CD4-positive, CD25-positive, alpha-beta regulatory T cell (primary cell): ENCODE measurements at regions not wholly inside any gene's neighbourhood (a gene's known extent, or its start where the extent isn't known, plus 50 kb on each side); places are given as distances from the start of the nearest gene placed in this dataset.

Source experiments
- ATAC-seq, 2 donors: fragments of 150-1000 bp; cut with Tn5 transposase; one replicate each; pipeline ENCODE4 v1.10.0; 2021; ENCODE audit warnings: low read depth in 2 of 2, moderate number of reproducible peaks in 2 of 2, moderate library complexity in 1 of 2
- DNase-seq, 3 donors: peaks; one replicate each; pipeline versions ENCODE4 v3.0.0 to v3.0.0-alpha.2; 2012 to 2022; ENCODE audit warnings: mixed read lengths in 1 of 3
- H3K27ac ChIP-seq: one replicate; pipeline ENCODE4 v1.7.0; 2013; ENCODE audit warnings: mild to moderate bottlenecking, low read length; ENCODE audit not compliant: insufficient read depth, poor library complexity, severe bottlenecking
- H3K27me3 ChIP-seq: one replicate; pipeline ENCODE4 v1.7.0; 2013; ENCODE audit warnings: low read length; ENCODE audit not compliant: control insufficient read depth, insufficient read depth
- H3K36me3 ChIP-seq: one replicate; pipeline ENCODE4 v1.7.0; 2013; ENCODE audit warnings: mild to moderate bottlenecking, low read length, moderate library complexity; ENCODE audit not compliant: control insufficient read depth, insufficient read depth
- H3K4me1 ChIP-seq: 2 replicates; pipeline ENCODE4 v1.7.0; 2013; ENCODE audit warnings: mild to moderate bottlenecking, low read length; ENCODE audit not compliant: insufficient read depth, control insufficient read depth, poor library complexity, severe bottlenecking
- H3K4me3 ChIP-seq: one replicate; pipeline ENCODE4 v1.7.0; 2013; ENCODE audit warnings: low read depth, mild to moderate bottlenecking, low read length, moderate library complexity
- H3K9me3 ChIP-seq, 2 experiments: 1 replicate in 1 of 2; 2 replicates in 1 of 2; pipeline ENCODE4 v1.7.0; 2013; ENCODE audit warnings: low read length in 2 of 2, mild to moderate bottlenecking in 1 of 2, moderate library complexity in 1 of 2; ENCODE audit not compliant: control insufficient read depth in 2 of 2
- H3K27ac Mint-ChIP-seq, 3 donors: one replicate each; pipeline ENCODE4 v1.8.0; 2020 to 2022; ENCODE audit warnings: mild to moderate bottlenecking in 3 of 3, mixed read lengths in 3 of 3, moderate library complexity in 2 of 3
- H3K27me3 Mint-ChIP-seq: one replicate; pipeline ENCODE4 v1.8.0; 2022; ENCODE audit warnings: mild to moderate bottlenecking, mixed read lengths
- H3K36me3 Mint-ChIP-seq: one replicate; pipeline ENCODE4 v1.8.0; 2020; ENCODE audit warnings: mixed read lengths
- H3K4me1 Mint-ChIP-seq, 4 donors: one replicate each; pipeline ENCODE4 v1.8.0; 2020 to 2022; ENCODE audit warnings: mixed read lengths in 4 of 4, mild to moderate bottlenecking in 1 of 4
- H3K4me3 Mint-ChIP-seq, 4 donors: one replicate each; pipeline ENCODE4 v1.8.0; 2020 to 2022; ENCODE audit warnings: mild to moderate bottlenecking in 4 of 4, mixed read lengths in 4 of 4, moderate library complexity in 3 of 4
- H3K9me3 Mint-ChIP-seq, 7 donors: one replicate each; pipeline ENCODE4 v1.8.0; 2020 to 2022; ENCODE audit warnings: mixed read lengths in 7 of 7, mild to moderate bottlenecking in 3 of 7, moderate library complexity in 2 of 7

DNA sequence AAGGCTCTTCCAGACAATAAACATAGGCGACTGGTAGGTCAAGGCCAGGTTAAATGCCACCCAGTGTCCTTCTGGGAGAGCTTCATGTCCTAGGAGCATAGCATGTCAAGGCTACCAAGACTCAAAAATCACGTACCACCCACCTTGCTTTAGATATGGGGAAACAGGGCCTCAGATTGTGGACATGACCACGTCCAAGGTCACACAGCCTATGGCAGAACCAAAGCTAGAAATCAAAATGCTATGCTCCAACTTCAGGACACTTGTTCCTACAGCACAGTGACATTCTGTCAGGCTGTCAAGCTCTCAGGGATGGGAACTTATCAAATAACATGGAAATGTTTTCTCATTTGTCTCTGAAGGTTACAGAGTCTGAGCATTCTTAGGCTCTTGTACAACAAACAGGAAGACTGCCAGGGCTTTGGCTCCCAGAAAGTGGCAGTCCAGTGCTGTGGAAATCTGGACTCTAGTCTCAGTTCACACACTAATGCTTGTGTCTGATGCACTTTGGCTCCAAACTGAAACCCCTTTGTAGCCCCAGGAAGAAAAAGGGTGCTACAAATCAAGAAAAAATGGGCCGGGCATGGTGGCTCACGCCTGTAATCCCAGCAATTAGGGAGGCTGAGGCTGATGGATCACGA is 170.4 kb upstream of the LPP start:
- no peaks in the 10 kb centered on the region for H3K36me3 Mint-ChIP-seq
- peaks cover 0 to 3% (median 0%) of the 10 kb centered on the region in 7 donors for H3K9me3 Mint-ChIP-seq
- DNase-seq (no peak), ATAC-seq (no peak)
- no peak overlapping the region for H3K4me3 ChIP-seq
- H3K36me3 ChIP-seq, result no peaks in the 10 kb centered on the region
- peak overlapping the region in 1 of 3 donors; percentile 39 for H3K27ac Mint-ChIP-seq
- no peaks in the 10 kb centered on the region for H3K27me3 ChIP-seq
- H3K4me3 Mint-ChIP-seq, result no peak overlapping the region
- H3K27ac ChIP-seq, result no peak overlapping the region
- H3K4me1 Mint-ChIP-seq, result peaks cover 16 to 68% (median 54%) of the 10 kb centered on the region in 4 donors
- H3K4me1 ChIP-seq, result peaks cover 48% of the 10 kb centered on the region
- H3K9me3 ChIP-seq, result no peaks in the 10 kb centered on the region
- no peaks in the 10 kb centered on the region for H3K27me3 Mint-ChIP-seq

DNA sequence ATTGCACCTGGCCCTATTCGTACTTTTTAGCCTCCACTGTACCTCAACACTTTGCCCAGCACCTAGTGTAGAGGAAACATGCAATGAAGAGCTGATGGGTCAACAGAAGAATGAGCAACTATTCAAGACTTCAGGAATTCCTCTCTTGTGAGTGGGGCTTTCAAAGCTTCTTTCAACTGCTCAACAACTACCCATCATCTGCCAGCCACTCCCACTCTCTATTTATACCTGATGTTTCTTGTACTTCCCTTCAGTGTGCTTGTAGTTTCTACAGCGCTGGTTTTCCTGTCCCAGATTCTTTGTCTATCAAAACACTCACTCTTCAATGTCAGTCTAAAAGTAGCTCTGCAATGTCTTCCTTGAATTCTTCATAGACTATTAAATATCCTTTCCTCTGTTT is 168.3 kb upstream of the LPP start:
- Mint-ChIP-seq H3K4me3 (peak overlapping the region in 1 of 4 donors; percentile 10), H3K4me1 (peaks cover 6 to 53% (median 37%) of the 10 kb centered on the region in 4 donors), H3K27me3 (no peaks in the 10 kb centered on the region)

DNA sequence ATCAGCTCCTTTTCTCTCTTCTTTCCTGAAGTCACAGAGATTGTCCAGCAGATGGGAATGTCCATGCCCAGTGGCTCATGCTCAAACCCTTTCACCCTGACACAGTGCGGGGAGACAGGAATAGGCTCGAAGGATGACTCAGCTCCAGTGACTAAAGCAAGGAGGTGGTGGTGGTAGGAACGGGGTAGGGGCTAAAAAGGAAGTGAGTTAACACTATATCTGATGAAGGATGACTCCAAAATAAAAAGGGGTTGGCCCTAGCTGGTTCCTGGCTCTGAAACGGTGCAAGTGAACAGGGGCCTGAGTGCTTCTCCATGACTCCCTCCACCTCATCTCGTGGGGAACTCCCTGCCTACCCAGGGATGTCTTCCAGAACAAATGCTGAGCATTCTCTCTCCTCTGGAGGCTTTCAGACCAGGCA is 167.4 kb upstream of the LPP start:
- DNase-seq, result peak in 1 of 3 donors; percentile 61
- Histone ChIP-seq H3K4me3 (no peak overlapping the region), H3K27me3 (no peaks in the 10 kb centered on the region), H3K4me1 (peaks cover 28% of the 10 kb centered on the region), H3K36me3 (no peaks in the 10 kb centered on the region), H3K9me3 (no peaks in the 10 kb centered on the region), H3K27ac (no peak overlapping the region)
- H3K27ac Mint-ChIP-seq, result peak overlapping the region; percentile 27 to 89 (median 33)
- H3K27me3 Mint-ChIP-seq, result no peaks in the 10 kb centered on the region
- no peaks in the 10 kb centered on the region for H3K36me3 Mint-ChIP-seq
- H3K4me3 Mint-ChIP-seq, result peak overlapping the region in 1 of 4 donors; percentile 34
- H3K4me1 Mint-ChIP-seq, result peaks cover 6 to 57% (median 42%) of the 10 kb centered on the region in 4 donors
- peak; percentile 68 to 72 for ATAC-seq
- peaks cover 0 to 3% (median 0%) of the 10 kb centered on the region in 7 donors for H3K9me3 Mint-ChIP-seq

More for the DNA sequence above, 168.3 kb upstream of the LPP start:
- H3K4me1 ChIP-seq, result peaks cover 28% of the 10 kb centered on the region
- H3K27ac ChIP-seq, result no peak overlapping the region
- no peak overlapping the region for H3K4me3 ChIP-seq
- no peaks in the 10 kb centered on the region for H3K36me3 ChIP-seq
- ATAC-seq (no peak), DNase-seq (no peak)
- peaks cover 0 to 3% (median 0%) of the 10 kb centered on the region in 7 donors for H3K9me3 Mint-ChIP-seq
- H3K9me3 ChIP-seq, result no peaks in the 10 kb centered on the region
- H3K27ac Mint-ChIP-seq, result peak overlapping the region in 1 of 3 donors; percentile 81
- H3K27me3 ChIP-seq, result no peaks in the 10 kb centered on the region
- H3K36me3 Mint-ChIP-seq, result no peaks in the 10 kb centered on the region

DNA sequence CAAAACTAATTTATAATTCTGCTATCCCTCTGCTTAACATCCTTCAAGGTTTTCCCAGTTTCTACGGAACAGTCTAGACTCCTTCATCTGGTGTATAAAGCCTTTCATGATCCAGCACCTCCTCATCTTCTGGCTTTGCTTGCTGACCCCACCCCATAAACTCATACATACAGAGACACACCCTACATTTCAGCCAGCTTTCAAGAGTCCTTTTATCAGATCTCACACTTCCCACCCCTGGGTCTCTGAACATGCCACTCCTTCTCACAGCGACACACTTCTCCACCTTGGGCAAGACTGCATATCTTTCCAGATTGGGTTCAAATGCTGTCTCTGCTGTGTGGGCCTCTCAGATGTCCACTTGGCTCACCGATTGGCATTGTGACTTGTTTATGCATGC is 166.8 kb upstream of the LPP start:
- H3K27me3 Mint-ChIP-seq, result no peaks in the 10 kb centered on the region
- DNase-seq, result no peak
- Histone ChIP-seq H3K27me3 (no peaks in the 10 kb centered on the region), H3K27ac (no peak overlapping the region), H3K4me1 (peaks cover 28% of the 10 kb centered on the region), H3K36me3 (no peaks in the 10 kb centered on the region), H3K4me3 (no peak overlapping the region), H3K9me3 (no peaks in the 10 kb centered on the region)
- H3K27ac Mint-ChIP-seq, result peak overlapping the region; percentile 27 to 33 (median 28)
- H3K36me3 Mint-ChIP-seq, result no peaks in the 10 kb centered on the region
- H3K9me3 Mint-ChIP-seq, result peaks cover 0 to 3% (median 0%) of the 10 kb centered on the region in 7 donors
- peaks cover 6 to 61% (median 41%) of the 10 kb centered on the region in 4 donors for H3K4me1 Mint-ChIP-seq
- ATAC-seq, result no peak
- H3K4me3 Mint-ChIP-seq, result peak overlapping the region in 2 of 4 donors; percentile 34 to 56

DNA sequence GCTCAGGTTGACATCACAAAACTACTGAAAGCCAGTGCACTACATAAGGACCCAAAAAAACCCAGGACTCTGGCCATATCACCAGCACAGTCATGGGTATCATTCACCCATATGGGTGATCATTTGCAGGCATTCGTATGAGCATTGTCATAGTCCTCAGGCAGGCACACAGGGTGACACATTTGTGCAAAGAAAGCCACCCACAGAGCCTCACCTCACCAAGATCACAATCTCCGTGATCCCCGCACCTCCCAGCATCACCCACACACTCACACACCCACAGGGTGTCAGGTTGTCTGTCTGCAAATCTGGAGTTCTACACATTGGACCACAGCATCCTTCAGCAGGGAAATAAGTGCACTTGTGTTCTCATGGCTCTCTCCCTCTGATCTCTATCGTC is 166.0 kb upstream of the LPP start:
- no peaks in the 10 kb centered on the region for H3K36me3 ChIP-seq
- no peaks in the 10 kb centered on the region for H3K27me3 Mint-ChIP-seq
- peak; percentile 39 to 50 for ATAC-seq
- H3K9me3 Mint-ChIP-seq, result peaks cover 0 to 3% (median 0%) of the 10 kb centered on the region in 7 donors
- H3K4me1 Mint-ChIP-seq, result peaks cover 7 to 63% (median 43%) of the 10 kb centered on the region in 4 donors
- H3K4me1 ChIP-seq, result peaks cover 28% of the 10 kb centered on the region
- no peak overlapping the region for H3K27ac ChIP-seq
- peak overlapping the region; percentile 23 to 59 (median 40) for H3K4me3 Mint-ChIP-seq
- H3K27ac Mint-ChIP-seq, result peak overlapping the region in 2 of 3 donors; percentile 42 to 75
- no peak overlapping the region for H3K4me3 ChIP-seq
- H3K27me3 ChIP-seq, result no peaks in the 10 kb centered on the region
- no peaks in the 10 kb centered on the region for H3K9me3 ChIP-seq
- no peaks in the 10 kb centered on the region for H3K36me3 Mint-ChIP-seq
- DNase-seq, result peak in 1 of 3 donors; percentile 39

DNA sequence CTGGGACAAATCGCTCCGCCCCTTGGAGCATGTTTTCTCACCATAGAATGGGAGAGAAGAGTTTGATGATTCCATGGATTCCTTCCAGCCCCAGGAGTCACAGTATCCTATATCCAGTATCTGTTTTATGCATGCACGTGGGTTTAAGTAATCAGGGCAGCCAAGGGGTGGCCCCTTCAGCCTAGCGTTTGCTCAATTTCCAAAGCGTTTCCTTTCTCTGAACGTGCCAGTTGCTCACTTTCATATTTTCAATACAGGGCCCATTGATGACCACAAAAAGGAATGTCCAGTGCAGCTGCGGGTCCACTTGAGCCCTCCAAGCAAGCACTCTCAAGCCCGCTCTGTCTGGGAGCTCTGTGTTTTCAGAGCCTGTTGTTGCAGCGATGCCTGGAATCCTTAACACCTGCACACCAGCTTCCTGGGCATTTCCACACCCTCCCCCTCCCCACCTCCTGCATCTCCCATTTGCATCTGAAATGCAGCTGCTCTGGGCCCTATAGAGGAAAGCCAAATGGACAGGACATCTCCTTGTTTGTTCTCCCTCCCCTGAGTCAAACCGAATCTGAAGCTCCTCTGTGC is 164.3 kb upstream of the LPP start:
- no peaks in the 10 kb centered on the region for H3K9me3 ChIP-seq
- H3K27me3 ChIP-seq, result no peaks in the 10 kb centered on the region
- Mint-ChIP-seq H3K9me3 (peaks cover 0 to 4% (median 3%) of the 10 kb centered on the region in 7 donors), H3K36me3 (no peaks in the 10 kb centered on the region), H3K27me3 (no peaks in the 10 kb centered on the region), H3K4me1 (peaks cover 17 to 73% (median 56%) of the 10 kb centered on the region in 4 donors), H3K27ac (no peak overlapping the region), H3K4me3 (no peak overlapping the region)
- ATAC-seq (no peak), DNase-seq (no peak)
- no peak overlapping the region for H3K4me3 ChIP-seq
- peaks cover 41% of the 10 kb centered on the region for H3K4me1 ChIP-seq
- H3K36me3 ChIP-seq, result no peaks in the 10 kb centered on the region
- no peak overlapping the region for H3K27ac ChIP-seq

DNA sequence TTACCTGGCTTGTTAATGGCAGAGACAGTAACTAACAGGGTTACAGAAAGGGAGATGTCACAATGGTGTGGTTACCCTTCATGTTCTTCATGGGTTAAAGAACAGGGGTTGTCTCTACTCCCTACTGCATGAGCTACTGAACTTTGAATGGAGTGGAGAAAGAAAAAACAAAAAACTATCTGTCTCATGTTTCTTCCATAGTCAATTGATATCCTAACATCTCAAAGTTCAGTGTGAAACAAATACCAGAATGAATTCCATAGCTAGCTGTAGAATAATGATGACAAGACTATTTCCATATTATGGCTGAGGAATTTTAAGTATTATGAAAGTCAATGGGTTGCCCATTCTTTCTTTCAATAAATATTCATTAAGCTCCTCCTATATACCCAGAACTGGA is 161.3 kb upstream of the LPP start:
- Mint-ChIP-seq H3K27me3 (no peaks in the 10 kb centered on the region), H3K4me1 (peaks cover 22 to 75% (median 54%) of the 10 kb centered on the region in 4 donors), H3K36me3 (no peaks in the 10 kb centered on the region), H3K9me3 (peaks cover 0 to 4% (median 2%) of the 10 kb centered on the region in 7 donors), H3K4me3 (no peak overlapping the region), H3K27ac (no peak overlapping the region)
- ATAC-seq (no peak), DNase-seq (no peak)
- Histone ChIP-seq H3K27ac (no peak overlapping the region), H3K27me3 (no peaks in the 10 kb centered on the region), H3K36me3 (no peaks in the 10 kb centered on the region), H3K4me1 (peaks cover 32% of the 10 kb centered on the region), H3K9me3 (no peaks in the 10 kb centered on the region), H3K4me3 (no peak overlapping the region)
